GM21576 (cell line): ENCODE measurements at regions not wholly inside any gene's neighbourhood (a gene's known extent, or its start where the extent isn't known, plus 50 kb on each side); places are given as distances from the start of the nearest gene placed in this dataset.

Experiments used
- ATAC-seq: cut with Tn5 transposase; IDR thresholded peaks from one replicate; pipeline ENCODE4 v1.9.1; 2021; ENCODE audit warnings: mild to moderate bottlenecking, moderate library complexity; ENCODE audit not compliant: unreplicated experiment

DNA sequence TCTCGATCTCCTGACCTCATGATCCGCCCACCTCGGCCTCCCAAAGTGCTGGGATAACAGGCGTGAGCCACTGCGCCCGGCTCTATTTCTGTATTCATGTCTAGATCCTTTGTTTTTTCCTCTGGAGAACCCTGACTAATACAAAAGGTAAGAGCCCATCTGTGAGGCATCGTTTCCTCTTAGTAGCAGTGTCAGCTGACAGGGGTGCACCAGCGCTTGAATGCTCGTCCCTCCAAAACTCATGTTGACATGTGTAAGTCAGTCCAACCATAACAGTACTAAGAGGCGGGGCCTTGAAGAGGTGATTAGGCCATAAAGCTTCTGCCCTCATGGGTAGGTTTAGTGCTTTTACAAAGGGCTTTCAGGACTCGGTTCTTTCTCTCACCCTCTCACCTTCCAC lies 470.1 kb upstream of the B3GAT1 start:
- ATAC-seq: no peak

DNA sequence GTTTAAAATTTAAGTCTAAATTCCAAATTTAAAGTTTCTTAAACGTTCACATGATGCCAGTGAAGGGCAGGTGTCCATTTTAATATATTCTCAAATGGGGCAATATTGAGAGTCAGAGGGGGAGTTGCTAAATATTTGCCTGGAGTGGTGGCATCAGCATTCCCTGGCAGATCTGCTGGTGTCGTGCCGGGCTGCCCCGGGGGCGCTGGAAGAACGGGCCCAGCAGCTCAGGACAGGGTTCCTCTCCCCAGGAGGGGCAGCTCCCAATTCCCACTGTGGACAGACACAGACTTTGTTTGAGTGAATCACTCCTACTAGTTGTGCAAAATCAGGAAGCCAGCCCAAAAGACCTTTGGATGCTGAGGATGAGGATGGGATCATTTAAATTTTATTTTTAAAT lies 468.7 kb upstream of the B3GAT1 start:
- ATAC-seq: no peak

DNA sequence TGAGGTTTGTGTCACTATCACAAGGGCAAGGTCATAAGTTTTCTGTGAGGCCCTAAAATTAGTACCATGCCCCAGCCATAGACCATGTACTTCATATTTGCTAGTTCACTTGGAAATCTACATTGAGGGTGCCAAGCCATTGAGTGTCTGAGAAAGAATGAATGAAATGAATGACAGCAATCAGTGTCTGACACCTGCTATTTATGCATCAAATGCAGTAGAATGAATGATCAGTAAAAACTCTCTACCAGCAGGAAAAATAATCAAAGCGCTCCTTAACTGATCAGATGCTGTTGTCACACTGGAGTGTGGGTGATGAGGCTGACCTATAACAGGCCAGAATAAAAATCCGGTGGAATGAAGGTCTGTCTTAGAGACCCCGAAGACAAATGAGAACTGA lies 467.9 kb upstream of the B3GAT1 start:
- no peak for ATAC-seq

DNA sequence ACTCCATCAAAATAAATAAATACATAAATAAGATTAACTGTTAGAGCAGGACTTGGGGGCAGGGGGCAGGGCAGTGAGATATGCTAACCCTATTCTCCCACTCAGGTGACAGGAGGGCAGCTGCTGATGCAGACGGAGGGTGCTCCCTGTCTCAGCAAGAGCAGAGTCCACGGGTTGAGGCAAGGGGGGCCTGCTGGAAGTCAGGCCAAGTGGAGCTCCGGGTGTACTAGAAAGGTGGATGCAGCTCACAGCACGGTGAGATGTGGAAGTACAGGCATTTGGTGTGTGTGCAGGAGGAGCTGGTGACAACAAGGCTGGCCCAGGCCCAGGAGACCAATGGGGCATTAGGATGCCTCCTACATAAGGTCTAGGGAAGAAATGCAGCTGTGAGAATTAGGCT lies 467.3 kb upstream of the B3GAT1 start:
- ATAC-seq: no peak

DNA sequence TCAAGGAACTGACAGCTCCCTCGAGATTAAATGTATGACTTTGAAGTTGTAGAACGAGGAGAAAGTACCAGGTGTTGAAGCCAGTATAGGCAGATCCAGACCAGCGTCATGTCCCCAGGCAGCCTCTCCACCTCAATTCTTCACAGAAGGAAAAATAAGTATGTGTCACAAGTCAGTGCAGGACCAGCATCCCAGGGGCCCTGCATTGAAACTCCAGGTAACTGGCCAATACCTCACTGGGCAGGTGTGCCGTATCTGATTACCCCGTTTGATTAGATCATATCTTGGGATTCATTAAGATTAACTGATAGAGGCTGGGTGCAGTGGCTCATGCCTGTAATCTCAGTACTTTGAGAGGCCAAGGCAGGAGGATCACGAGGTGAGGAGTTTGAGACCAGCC lies 466.7 kb upstream of the B3GAT1 start:
- ATAC-seq: no peak

DNA sequence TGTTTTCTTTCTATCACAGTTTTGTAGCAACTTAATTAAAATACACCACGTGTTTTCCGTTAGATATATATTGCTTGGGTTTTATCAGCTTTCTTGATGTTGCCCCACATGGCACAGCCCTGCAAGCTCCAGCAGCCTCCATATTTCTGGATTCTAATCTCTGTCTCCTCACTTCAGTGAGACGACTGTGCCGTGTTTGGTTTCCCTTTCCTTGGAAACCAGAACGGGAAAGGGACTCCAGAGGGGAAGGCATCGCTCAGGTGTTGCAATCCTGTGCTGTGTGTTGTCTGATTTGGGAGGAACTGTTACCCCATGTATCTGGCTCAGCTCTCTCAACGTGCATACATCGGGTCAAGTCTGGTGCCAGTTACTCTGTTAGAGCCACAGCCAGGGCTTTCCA lies 464.2 kb upstream of the B3GAT1 start:
- ATAC-seq: no peak

DNA sequence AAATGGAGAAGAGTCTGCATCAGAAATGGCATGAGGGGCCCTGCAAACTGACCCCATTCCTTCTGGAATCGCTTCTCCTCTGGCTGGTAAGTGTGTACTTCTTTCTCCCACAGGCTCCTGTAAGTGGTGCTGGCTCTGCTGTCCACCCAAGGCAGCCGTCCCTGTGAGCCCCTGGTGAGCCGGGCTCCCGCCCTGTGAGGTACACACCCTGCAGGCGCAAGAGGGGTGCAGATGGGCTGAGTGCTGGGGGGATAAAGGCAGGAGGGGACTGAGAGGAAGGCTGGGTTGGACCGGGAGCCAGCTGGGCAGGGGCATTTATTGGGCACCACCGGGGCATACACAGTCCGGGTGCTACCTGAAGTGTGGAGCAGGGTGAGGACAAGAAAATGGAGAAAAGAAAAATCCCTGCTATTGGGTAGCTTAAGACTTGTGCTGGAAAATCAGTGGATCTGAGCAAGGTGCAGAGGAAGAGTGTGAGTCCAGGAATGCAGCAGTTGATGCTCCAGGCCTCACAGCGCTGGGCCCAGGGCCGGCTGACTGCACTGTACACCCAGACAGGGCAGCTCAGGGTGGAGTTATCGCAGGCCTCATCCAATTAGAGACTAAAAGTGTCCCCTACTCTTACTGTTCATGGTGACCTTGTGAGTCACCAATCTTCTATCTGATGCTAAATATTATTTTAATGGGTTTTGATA lies 455.1 kb upstream of the B3GAT1 start:
- no peak for ATAC-seq

DNA sequence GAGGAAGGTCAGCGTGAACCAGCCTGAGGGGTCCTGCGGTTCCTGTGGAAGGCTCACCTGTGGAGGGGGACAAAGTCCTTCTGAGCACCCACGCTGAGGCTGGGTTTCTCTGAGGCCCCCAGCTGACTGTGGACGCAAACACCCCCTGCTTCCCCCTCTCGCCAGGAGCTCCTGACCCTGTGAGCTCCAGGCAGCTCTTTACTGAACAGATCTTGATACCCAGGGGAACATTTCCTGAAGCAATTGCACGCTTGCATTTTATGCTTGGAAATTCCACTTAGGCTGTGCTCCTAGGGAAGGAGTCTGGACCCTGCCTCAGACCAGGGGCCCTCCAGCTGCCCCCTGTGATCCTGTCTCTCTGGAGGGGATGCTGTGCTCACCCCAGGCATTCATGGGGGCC lies 454.2 kb upstream of the B3GAT1 start:
- ATAC-seq: no peak

DNA sequence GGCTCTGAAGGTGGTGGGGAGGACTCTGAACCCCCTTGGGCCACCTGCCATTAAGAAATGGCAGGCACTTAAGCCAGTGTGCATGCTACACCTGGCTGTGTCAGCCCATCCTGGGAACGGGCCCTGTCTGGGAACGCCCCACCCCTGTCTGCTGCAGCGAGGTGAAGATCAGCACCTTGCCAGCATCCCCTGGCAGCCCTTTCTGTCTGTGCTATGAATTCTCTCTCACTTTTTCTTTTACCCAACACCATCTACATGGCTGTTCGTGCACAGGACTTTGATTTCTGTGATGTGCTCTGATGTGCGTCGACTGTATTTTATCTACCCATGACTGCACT lies 452.9 kb upstream of the B3GAT1 start:
- no peak for ATAC-seq

DNA sequence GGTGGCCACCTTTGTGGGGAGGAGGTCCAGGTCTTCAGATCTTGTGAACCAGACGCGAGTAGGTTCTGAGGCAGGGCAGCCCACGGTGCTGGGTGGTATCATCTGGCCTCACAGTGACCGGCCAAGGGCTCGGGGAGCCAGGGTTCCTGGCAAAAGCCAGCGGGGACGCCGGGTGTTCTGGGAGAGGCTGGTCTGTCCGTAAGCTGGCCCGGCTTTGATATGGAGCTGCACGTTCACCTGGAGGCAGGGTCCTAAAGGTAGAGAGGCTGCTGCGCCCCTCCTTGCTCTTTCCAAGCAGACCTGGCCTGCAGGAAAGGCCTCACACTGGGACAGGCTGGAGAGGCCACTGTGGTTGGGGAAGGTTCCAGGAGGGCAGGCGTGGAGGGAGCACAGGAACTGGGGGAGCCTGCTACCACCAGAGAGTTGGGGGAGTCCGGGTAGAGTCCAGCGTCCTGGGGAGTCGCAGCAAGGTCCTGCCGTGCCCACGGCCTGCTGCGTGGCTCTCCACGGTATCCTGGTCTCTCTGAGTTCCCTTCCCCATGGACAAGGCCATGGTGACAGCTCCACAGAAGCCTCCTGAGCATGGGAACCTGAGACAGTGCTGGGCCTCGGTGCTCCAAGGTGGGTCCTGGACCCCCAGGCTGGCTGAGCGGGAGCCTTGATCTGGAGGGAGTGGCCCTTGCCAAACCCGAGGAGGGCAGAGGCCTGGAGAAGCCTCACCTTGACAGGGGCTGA lies 452.4 kb upstream of the B3GAT1 start:
- ATAC-seq: no peak

DNA sequence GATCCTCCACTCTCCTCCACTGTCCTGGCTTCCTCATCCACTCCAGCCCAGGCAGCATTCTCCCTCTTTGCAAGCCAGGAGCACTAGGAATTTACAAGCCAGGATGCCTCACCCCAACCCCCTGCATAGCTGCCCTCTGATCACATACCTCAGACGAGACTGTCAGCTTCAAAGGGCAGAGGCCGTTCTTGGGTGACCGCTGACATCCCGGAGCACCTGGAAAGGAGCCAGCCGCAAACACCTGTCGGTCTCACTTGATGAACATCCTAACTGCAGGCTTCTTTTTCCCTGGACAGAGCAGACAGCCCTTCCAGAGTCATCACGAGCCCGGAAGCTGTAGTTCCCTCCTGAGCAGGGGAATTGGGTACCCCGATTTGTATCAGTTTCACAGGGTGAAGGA lies 451.3 kb upstream of the B3GAT1 start:
- ATAC-seq: no peak

DNA sequence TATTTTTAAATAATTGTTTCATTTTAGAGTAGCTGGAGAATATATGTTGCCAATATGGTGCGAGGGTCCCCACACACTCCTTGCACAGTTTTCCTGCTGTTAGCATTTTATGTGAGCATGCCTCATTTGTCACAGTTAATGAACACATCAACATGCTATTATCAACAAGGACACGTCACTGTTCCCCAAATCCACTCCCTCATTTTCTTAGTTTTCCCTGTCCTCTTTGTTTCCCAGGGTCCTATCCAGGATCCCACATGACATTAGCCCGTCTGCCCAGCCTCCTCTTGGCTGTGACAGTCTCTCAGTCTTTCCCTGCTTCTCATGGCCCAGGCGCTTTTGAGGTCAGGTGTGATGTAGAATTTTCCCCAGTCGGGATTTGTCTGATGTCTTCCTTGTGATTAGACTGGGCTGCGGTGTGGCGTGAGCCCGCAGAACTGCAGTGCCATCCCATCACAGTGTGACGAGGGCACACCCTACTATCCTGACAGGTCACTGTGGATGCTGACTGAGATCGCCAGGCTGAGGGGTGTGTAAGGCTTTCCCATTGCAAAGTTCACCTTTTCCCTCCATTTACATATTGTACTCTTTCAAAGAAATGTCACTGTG lies 450.6 kb upstream of the B3GAT1 start:
- ATAC-seq: no peak

DNA sequence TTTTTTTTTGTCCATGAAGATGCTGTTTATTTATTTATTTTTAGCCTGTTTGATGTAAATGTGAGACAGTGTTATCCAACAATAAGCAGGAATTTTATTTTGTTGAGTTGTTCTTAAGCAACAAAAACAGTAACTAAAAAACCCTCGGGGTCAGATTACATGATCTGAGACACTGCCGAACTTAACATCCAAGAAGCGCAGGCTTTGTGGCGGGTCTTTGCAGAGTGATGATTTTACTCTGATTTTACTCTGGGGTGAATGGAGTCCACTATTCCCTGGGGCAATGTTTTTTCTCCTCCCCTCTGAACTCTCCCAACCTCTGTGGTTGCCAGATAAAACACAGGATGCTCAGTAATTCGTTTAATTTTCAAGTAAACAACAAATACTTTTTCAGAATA lies 450.1 kb upstream of the B3GAT1 start:
- no peak for ATAC-seq

DNA sequence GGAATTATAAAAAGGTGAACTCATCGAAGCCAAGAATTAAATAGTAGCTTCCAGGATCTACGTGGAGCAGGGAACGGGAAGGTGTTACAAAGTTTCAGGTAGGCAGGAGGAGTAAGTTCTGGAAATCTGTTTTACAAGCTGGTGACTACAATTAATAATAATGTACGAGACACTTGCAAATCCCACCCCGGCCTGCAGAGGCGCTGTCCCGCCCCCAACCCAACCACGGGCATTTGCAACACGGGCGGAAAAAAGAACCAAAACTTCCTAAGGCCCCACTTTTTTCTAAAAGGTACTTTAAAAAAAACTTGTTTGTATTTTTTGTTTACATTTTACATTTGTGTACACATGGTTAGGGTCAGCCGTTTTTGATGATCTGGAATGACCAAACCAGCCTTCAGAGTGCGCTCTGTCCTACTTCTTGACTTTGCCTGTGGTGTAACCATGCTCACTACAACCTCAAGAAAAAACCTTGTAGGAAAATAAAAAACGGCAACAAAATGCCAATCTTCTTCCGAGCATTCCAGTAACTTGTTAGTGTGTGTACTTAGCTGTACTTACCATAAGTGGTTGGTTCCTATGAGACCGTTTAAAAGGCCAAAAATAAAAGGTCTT lies 449.6 kb upstream of the B3GAT1 start:
- no peak for ATAC-seq

DNA sequence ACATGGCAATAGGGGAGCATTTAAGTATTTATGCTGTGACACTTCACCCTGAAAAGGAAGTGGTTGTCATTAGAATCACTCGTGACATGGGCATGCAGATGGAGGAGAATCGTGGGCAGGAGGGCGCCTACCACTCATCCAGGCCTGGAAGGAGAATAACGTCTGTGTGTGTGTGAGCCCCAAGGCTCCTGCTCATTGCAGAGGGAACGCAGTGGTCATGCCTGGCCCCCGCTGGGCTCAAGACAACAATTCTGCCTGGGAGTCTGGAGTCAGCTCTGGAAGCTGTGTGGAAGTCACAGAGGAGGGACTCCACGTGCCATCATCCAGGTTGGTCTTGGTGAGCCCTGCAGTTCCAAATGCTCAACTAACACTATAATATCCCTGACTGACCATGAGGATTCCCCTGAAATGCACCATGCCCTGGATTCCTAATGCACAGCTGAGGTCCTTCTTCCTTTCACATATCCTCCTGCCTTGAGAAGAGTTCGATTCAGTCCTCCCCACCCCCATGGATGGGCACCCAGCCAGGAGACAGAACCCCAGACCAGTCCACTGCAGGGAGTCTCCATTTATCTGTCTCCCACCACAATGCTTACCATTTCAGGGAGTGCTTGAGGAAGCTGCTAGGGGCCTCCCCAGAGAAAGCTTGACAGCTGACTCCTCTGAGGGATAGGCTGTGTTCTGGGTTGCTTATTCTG lies 446.9 kb upstream of the B3GAT1 start:
- ATAC-seq: no peak

DNA sequence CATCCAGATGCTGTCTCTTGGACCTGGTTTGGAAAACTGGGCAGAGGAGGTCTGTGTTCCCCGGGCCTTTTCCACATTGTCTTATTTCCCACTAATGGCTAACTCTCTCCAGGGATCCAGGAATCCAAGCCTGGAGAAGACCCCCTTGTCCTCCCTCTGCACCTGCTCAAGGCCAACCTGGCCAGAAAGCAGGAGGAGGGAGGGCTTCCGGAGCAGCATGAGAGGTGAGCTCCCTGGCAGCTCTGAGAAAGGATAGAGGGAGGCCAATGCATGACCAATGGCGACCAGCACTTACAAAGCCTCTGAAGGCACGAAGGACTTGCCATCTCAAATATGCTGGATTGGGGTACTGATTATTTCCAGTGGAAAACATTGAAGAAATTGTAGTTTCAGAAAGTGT lies 445.0 kb upstream of the B3GAT1 start:
- no peak for ATAC-seq

DNA sequence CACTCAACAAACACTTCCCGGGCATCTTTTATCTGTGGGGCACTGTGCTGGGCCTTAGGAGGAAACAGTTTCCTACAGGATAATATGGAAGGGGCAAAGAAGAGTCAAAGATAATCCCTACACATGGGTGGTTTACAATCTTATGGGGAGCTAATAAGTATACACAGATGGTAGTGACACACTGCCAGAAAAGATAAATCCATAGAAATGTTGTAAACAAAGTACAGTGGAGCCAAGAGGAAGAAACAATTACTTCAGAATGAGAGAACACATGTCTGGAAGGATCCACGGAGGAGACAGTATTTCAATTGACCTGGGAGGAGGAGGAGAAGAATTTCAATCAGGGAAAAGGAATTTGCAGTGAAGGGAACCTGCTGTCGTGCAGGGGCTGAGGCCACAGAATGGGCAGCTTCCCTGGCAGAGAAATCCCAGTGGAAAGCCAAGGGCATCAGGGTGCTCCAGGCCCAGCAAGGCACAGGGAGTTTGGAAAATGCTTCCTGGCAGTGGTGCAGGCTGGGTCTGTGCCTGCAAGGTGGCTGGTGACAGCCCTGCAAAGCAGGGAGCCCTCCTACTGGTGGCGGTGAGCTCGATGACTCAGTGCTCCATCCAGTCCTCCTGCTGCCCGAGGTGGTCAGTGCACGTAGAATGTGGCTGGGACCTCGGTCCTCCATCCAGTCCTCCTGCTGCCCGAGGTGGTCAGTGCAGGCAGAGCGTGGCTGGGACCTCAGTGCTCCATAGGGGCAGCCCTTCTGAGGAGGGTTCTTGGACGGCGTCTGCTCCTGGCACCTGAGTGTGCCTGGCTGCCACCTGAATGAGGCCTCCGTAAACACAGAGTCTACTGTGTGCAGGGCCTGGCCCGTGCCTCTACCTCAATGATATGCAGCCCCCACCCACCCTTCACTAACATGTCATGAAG lies 444.3 kb upstream of the B3GAT1 start:
- no peak for ATAC-seq

DNA sequence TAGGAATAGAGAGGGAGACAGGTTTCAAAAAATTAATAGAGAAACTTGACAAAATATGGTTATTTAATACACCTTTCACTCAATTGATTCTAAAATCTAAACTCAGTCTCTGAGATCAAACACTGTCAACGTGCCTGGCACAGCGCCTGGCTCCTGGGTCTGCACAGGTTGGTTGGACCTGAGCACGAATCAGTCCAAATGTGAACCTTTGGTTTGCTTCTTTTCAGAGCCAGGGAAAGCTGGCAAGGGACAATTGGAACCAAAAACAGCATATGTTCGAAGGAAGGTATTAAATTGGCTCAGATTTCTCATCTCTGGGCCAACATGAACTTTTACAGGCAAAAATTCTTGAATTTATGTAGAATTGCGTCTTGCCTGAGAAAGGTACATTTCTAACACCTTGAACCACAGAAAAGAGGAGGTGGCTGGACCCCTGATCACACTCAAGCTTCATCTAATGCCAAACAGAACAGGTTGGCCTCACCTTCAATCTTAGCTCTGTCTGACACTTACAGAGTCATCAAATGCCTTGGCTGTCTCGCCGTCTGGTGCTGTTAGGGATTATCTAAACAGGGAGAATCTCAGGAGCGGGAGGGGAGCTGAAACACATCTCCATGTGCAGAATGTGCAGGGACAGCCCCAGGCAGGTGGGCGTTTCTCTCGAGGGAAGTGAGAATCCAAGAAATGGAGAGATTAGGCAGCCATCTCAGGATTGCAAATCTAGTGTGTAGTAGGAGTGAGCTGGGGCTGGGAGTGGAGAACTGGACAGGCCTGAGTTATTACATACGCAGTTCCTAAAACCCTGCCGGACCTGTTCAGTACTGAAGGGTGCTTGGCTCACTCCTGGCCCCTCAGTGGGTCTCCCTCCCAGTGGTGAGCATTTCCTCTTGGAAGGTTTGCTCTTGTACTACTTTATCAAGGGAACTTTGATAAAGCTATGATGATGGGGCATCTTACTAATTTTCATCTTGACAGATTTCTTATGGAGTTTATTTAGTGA lies 442.2 kb upstream of the B3GAT1 start:
- ATAC-seq: no peak
